ENCODE measurements at regions not wholly inside any gene's neighbourhood (a gene's known extent, or its start where the extent isn't known, plus 50 kb on each side); places are given as distances from the start of the nearest gene placed in this dataset.

DNA sequence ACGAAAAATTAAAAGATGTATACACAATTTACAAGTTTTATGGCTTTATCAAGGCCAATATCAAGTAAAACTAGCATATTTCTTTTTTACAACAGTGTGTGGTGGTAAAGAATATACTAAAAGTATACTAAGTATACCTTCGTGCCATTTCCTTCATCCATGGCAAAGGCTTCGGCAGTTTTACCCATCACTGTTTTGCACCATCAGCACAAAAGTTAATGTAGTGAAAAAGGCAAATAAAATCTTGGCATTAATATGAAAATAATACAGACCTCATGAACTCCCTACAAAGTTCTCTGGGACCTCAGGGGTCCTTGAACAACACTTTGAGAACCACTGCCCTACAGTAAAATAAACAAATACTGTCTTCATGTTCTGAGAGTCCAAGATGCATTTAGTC lies 312.3 kb upstream of the NREP start:
- H3K27ac ChIP-seq, result no peak overlapping the region
- H3K9me3 ChIP-seq, result no peaks in the 10 kb centered on the region
- DNase-seq (no peak), ATAC-seq (no peak)
- H3K4me1 ChIP-seq, result no peaks in the 10 kb centered on the region
- intact Hi-C loops (cut with DNase I), result no loop called here
- no peak for TF ChIP-seq CTCF (IDR thresholded peaks at IDR 0.05)
- no peaks in the 10 kb centered on the region for H3K27me3 ChIP-seq
- H3K4me3 ChIP-seq, result no peak overlapping the region
- no peaks in the 10 kb centered on the region for H3K36me3 ChIP-seq

- Histone ChIP-seq H3K36me3 (no peaks in the 10 kb centered on the region), H3K27me3 (no peaks in the 10 kb centered on the region), H3K4me3 (no peak overlapping the region), H3K27ac (no peak overlapping the region), H3K4me1 (no peaks in the 10 kb centered on the region), H3K9me3 (no peaks in the 10 kb centered on the region)
- no peak for TF ChIP-seq CTCF (IDR thresholded peaks at IDR 0.05)
- ATAC-seq, result no peak
- DNase-seq, result no peak
- intact Hi-C loops (cut with DNase I), result no loop called here
Observed at GRCh38 chr5:112068593-112068992, 311.6 kb upstream of the NREP start.

DNA sequence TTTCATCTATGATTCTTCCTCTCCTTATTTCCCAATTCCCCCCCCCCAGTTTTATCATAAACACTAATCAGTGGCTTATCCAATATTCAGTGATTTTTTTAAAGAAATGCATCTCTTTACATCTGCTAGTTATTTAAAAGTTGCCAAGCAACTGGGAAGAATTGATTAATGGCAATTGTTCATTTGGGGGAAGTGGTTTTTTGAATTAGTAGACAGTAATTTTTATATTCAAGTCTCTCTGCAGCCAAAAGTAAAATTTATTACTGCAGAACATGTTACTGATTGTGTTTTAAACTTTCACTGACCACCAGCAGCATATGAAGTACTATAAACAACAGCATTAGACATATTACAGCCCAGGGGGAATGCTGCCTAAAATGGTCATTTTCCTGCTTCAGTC lies 308.8 kb upstream of the NREP start:
- no peaks in the 10 kb centered on the region for H3K36me3 ChIP-seq
- H3K27ac ChIP-seq, result no peak overlapping the region
- no peaks in the 10 kb centered on the region for H3K9me3 ChIP-seq
- no peak for ATAC-seq
- peak in 1 of 4 donors; percentile 21 for DNase-seq
- no peaks in the 10 kb centered on the region for H3K27me3 ChIP-seq
- H3K4me1 ChIP-seq, result no peaks in the 10 kb centered on the region
- intact Hi-C loops (cut with DNase I), result no loop called here
- TF ChIP-seq CTCF (IDR thresholded peaks at IDR 0.05), result no peak
- H3K4me3 ChIP-seq, result no peak overlapping the region

DNA sequence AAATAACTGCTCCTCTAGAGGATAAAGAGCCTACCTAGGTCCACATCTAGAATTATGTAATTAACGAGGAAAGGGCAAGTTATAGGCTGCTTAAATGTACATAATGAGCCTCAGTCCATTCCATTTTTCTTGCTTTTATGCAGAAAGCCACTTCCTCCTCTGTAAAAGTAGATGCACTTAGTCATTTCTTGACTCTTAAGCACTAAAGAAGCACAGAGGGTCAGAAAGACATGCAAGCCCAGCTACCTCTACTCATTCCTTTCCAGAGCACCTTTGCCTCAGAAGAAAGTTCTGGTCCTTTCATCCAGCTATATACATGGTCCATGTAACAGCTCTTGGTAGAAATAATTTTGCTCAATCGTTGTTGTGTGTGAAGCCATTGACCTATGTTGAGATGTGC lies 308.0 kb upstream of the NREP start:
- no peak for ATAC-seq
- Histone ChIP-seq H3K9me3 (no peaks in the 10 kb centered on the region), H3K36me3 (no peaks in the 10 kb centered on the region), H3K4me3 (no peak overlapping the region), H3K27ac (no peak overlapping the region), H3K4me1 (no peaks in the 10 kb centered on the region), H3K27me3 (no peaks in the 10 kb centered on the region)
- intact Hi-C loops (cut with DNase I), result no loop called here
- DNase-seq, result no peak
- no peak for TF ChIP-seq CTCF (IDR thresholded peaks at IDR 0.05)

DNA sequence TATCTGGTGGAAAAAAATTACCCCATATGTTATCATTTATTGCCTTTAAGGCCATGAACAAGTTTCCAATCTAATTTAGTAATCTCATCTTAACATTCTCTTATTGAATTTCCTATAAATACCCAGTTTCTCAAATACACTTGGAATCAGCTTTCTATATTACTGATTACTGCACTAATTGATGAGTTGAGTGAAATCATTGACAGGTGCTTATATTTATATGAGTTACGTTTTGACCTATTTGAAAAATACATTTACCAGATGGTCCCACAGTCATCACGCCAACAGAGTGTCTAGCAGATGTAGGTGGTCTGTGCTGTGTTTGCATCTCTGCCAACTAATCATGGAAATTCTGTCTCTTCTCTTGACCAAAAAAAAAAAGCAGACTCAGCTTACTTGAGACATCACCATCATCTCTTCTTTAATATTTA lies 307.3 kb upstream of the NREP start:
- Histone ChIP-seq H3K4me1 (no peaks in the 10 kb centered on the region), H3K27ac (no peak overlapping the region), H3K9me3 (no peaks in the 10 kb centered on the region), H3K4me3 (no peak overlapping the region), H3K36me3 (no peaks in the 10 kb centered on the region), H3K27me3 (no peaks in the 10 kb centered on the region)
- TF ChIP-seq CTCF (IDR thresholded peaks at IDR 0.05), result no peak
- intact Hi-C loops (cut with DNase I), result no loop called here
- DNase-seq, result no peak
- ATAC-seq, result no peak
